IMR-90 (cell line): ENCODE measurements at regions not wholly inside any gene's neighbourhood (a gene's known extent, or its start where the extent isn't known, plus 50 kb on each side); places are given as distances from the start of the nearest gene placed in this dataset.

Experiments used
- ATAC-seq: fragments of 200-7000 bp; cut with Tn5 transposase; 2 replicates; pipeline ENCODE4 v1.9.1; 2020; ENCODE audit warnings: low read depth, mild to moderate bottlenecking, moderate library complexity
- BruUV-seq: library from RNA; stranded (reverse); fragments of 400-500 nt; replicated peaks from 2 replicates; lab custom pipeline; 2021; lab: Mats Ljungman, UMichigan
- CTCF ChIA-PET: fragments of 300-600 bp; formaldehyde crosslinking; extraction: SDS; loops from one replicate; lab custom pipeline; 2021; ENCODE audit warnings: antibody characterized with exemption; lab: Yijun Ruan, JAX
- POLR2A ChIA-PET: fragments of 300-600 bp; sonication (Branson Sonifier 250); formaldehyde crosslinking; loops from one replicate; lab custom pipeline; 2022; ENCODE audit warnings: antibody characterized with exemption; ENCODE audit not compliant: unreplicated experiment; lab: Charles Lee
- DNase-seq: peaks from one replicate; pipeline ENCODE4 v3.0.0; 2013
- H2AFZ ChIP-seq: replicated peaks from 2 replicates; pipeline ENCODE3; 2013; ENCODE audit warnings: low read length, mild to moderate bottlenecking; ENCODE audit not compliant: poor library complexity
- H2AK5ac ChIP-seq: 2 replicates; pipeline ENCODE4 v1.6.1; 2013; ENCODE audit warnings: low read depth, low read length, inconsistent platforms
- H2AK9ac ChIP-seq: replicated peaks from 2 replicates; pipeline ENCODE3; 2013; ENCODE audit warnings: mild to moderate bottlenecking, low read depth, low read length, moderate library complexity; ENCODE audit not compliant: poor library complexity
- H2BK120ac ChIP-seq: 2 replicates; pipeline ENCODE4 v1.6.1; 2013; ENCODE audit warnings: low read depth, low read length, inconsistent platforms
- H2BK15ac ChIP-seq: 3 replicates; pipeline ENCODE4 v1.6.1; 2013; ENCODE audit warnings: low read depth, low read length, inconsistent platforms
- H2BK20ac ChIP-seq: 2 replicates; pipeline ENCODE4 v1.6.1; 2013; ENCODE audit warnings: low read depth, mild to moderate bottlenecking, inconsistent platforms, low read length, moderate library complexity
- H2BK5ac ChIP-seq: 2 replicates; pipeline ENCODE4 v1.6.1; 2013; ENCODE audit warnings: mild to moderate bottlenecking, low read depth, low read length, inconsistent platforms; ENCODE audit not compliant: poor library complexity, severe bottlenecking
- H3K14ac ChIP-seq: replicated peaks from 2 replicates; pipeline ENCODE4 v1.6.1; 2013; ENCODE audit warnings: low read depth, low read length, inconsistent platforms
- H3K18ac ChIP-seq: 2 replicates; pipeline ENCODE4 v1.6.1; 2013; ENCODE audit warnings: low read depth, low read length, control low read depth
- H3K23ac ChIP-seq: 2 replicates; pipeline ENCODE4 v1.6.1; 2013; ENCODE audit warnings: low read depth, low read length, inconsistent platforms
- H3K27ac ChIP-seq: 2 replicates; pipeline ENCODE4 v1.5.1; 2013; ENCODE audit warnings: mild to moderate bottlenecking, control low read depth, low read length; ENCODE audit not compliant: insufficient read depth
- H3K27me3 ChIP-seq: 2 replicates; pipeline ENCODE4 v1.6.1; 2013; ENCODE audit warnings: low read length; ENCODE audit not compliant: control insufficient read depth, insufficient read depth
- H3K36me3 ChIP-seq: 2 replicates; pipeline ENCODE4 v1.6.1; 2013; ENCODE audit warnings: low read length, mixed read lengths; ENCODE audit not compliant: control insufficient read depth, insufficient read depth
- H3K4ac ChIP-seq: 2 replicates; pipeline ENCODE4 v1.6.1; 2013; ENCODE audit warnings: low read depth, low read length, inconsistent platforms
- H3K4me1 ChIP-seq: 2 replicates; pipeline ENCODE4 v1.6.1; 2013; ENCODE audit warnings: low read length, mixed read lengths; ENCODE audit not compliant: control insufficient read depth, insufficient read depth
- H3K4me2 ChIP-seq: 2 replicates; pipeline ENCODE4 v1.6.1; 2013; ENCODE audit warnings: low read depth, mild to moderate bottlenecking, control low read depth, low read length, moderate library complexity
- H3K4me3 ChIP-seq: 2 replicates; pipeline ENCODE4 v1.5.1; 2013; ENCODE audit warnings: low read depth, mild to moderate bottlenecking, control low read depth, low read length, moderate library complexity; ENCODE audit not compliant: insufficient read depth
- H3K56ac ChIP-seq: 2 replicates; pipeline ENCODE4 v1.6.1; 2013; ENCODE audit warnings: low read length, inconsistent platforms; ENCODE audit not compliant: insufficient read depth; ENCODE audit errors: extremely low read depth
- H3K79me1 ChIP-seq, 2 experiments: 2 replicates each; pipeline ENCODE4 v1.6.1; 2013; ENCODE audit warnings: low read length in 2 of 2, inconsistent platforms in 1 of 2, low read depth in 1 of 2
- H3K9ac ChIP-seq: 2 replicates; pipeline ENCODE4 v1.6.1; 2013; ENCODE audit warnings: low read depth, low read length, control low read depth
- H3K9me1 ChIP-seq: 2 replicates; pipeline ENCODE4 v1.6.1; 2013; ENCODE audit warnings: low read length, inconsistent platforms; ENCODE audit not compliant: insufficient read depth
- H3K9me3 ChIP-seq: 2 replicates; pipeline ENCODE4 v1.6.1; 2013; ENCODE audit warnings: low read length; ENCODE audit not compliant: control insufficient read depth, insufficient read depth
- H4K20me1 ChIP-seq: 2 replicates; pipeline ENCODE4 v1.6.1; 2013; ENCODE audit warnings: low read length, inconsistent platforms; ENCODE audit not compliant: insufficient read depth
- H4K5ac ChIP-seq: 2 replicates; pipeline ENCODE4 v1.6.1; 2013; ENCODE audit warnings: mild to moderate bottlenecking, low read depth, low read length, control low read depth
- H4K8ac ChIP-seq, 2 experiments: 2 replicates each; pipeline ENCODE4 v1.6.1; 2013; ENCODE audit warnings: low read depth in 2 of 2, low read length in 2 of 2, control low read depth in 1 of 2, inconsistent platforms in 1 of 2
- H4K91ac ChIP-seq: 2 replicates; pipeline ENCODE4 v1.6.1; 2013; ENCODE audit warnings: low read depth, low read length, inconsistent platforms; ENCODE audit not compliant: insufficient read depth
- BHLHE40 ChIP-seq: fragments of 150-350 bp; IDR thresholded peaks from 2 replicates; pipeline ENCODE4 v1.6.1; 2016; ENCODE audit warnings: mild to moderate bottlenecking, low read depth, low read length
- CEBPB ChIP-seq: IDR thresholded peaks from 2 replicates; pipeline ENCODE4 v1.6.1; 2012; ENCODE audit warnings: low read depth, low read length, improper control_type of control experiment
- CHD1 ChIP-seq: IDR thresholded peaks from 2 replicates; pipeline ENCODE4 v1.6.1; 2012; ENCODE audit warnings: low read depth, low read length, improper control_type of control experiment
- CTCF ChIP-seq: conservative IDR thresholded peaks from 2 replicates; pipeline ENCODE4 v1.5.1; 2012; ENCODE audit warnings: mild to moderate bottlenecking, low read depth, low read length, improper control_type of control experiment
- ELK1 ChIP-seq: fragments of 150-350 bp; IDR thresholded peaks from 2 replicates; pipeline ENCODE4 v1.6.1; 2016; ENCODE audit warnings: low read depth, mild to moderate bottlenecking, low read length, moderate library complexity, borderline replicate concordance
- FOS ChIP-seq: fragments of 150-350 bp; IDR thresholded peaks from 2 replicates; pipeline ENCODE4 v1.6.1; 2016; ENCODE audit warnings: low read depth, low read length
- MAFK ChIP-seq: IDR thresholded peaks from 2 replicates; pipeline ENCODE4 v1.6.1; 2012; ENCODE audit warnings: low read depth, low read length, improper control_type of control experiment
- MAZ ChIP-seq: IDR thresholded peaks from 2 replicates; pipeline ENCODE4 v1.6.1; 2012; ENCODE audit warnings: low read depth, mild to moderate bottlenecking, low read length, improper control_type of control experiment, moderate library complexity, borderline replicate concordance
- MXI1 ChIP-seq: IDR thresholded peaks from 2 replicates; pipeline ENCODE4 v1.6.1; 2012; ENCODE audit warnings: low read depth, mild to moderate bottlenecking, low read length, moderate library complexity, borderline replicate concordance
- NFE2L2 ChIP-seq: fragments of 150-350 bp; IDR thresholded peaks from 2 replicates; pipeline ENCODE4 v1.6.1; 2016; ENCODE audit warnings: low read depth, mild to moderate bottlenecking, low read length
- POLR2A ChIP-seq: IDR thresholded peaks from 2 replicates; pipeline ENCODE4 v1.6.1; 2012; ENCODE audit warnings: mild to moderate bottlenecking, low read depth, low read length
- RAD21 ChIP-seq: IDR thresholded peaks from 2 replicates; pipeline ENCODE4 v1.6.1; 2012; ENCODE audit warnings: low read length, improper control_type of control experiment
- RCOR1 ChIP-seq: IDR thresholded peaks from 2 replicates; pipeline ENCODE4 v1.6.1; 2012; ENCODE audit warnings: mild to moderate bottlenecking, low read length, improper control_type of control experiment; ENCODE audit not compliant: insufficient replicate concordance
- RFX5 ChIP-seq: IDR thresholded peaks from 2 replicates; pipeline ENCODE4 v1.8.0; 2012; ENCODE audit warnings: low read depth, mild to moderate bottlenecking, low read length, moderate library complexity
- SMC3 ChIP-seq: fragments of 150-350 bp; IDR thresholded peaks from 2 replicates; pipeline ENCODE4 v1.6.1; 2016; ENCODE audit warnings: low read depth, mild to moderate bottlenecking, antibody characterized with exemption, low read length, moderate library complexity
- USF2 ChIP-seq: fragments of 150-350 bp; IDR thresholded peaks from 2 replicates; pipeline ENCODE4 v1.6.1; 2017; ENCODE audit warnings: mild to moderate bottlenecking, antibody characterized with exemption, low read length, low read depth
- WGBS, 2 experiments: methylation state at CpG; one replicate each; pipeline versions ENCODE4 v1.1.5 to v1.1.7; 2013; ENCODE audit warnings: missing lambda C conversion rate in 2 of 2; ENCODE audit not compliant: insufficient read length in 1 of 2; ENCODE audit errors: extremely low coverage in 2 of 2; 5-methylcytosine and 5-hydroxymethylcytosine counted together
- dilution Hi-C: fragments of 300-500 bp; cut with HindIII; formaldehyde crosslinking; loops from one replicate; pipeline ENCODE4 v1.14.3; 2018; ENCODE audit warnings: low sequenced_read_pairs; ENCODE audit not compliant: unreplicated experiment
- in situ Hi-C: fragments of 300-500 bp; cut with MboI; formaldehyde crosslinking; loops from 3 replicates; pipeline ENCODE4 v1.14.3; 2019; ENCODE audit warnings: low sequenced_read_pairs, inconsistent platforms, mixed read lengths
- intact Hi-C: fragments of 100-400 bp; cut with micrococcal nuclease; formaldehyde crosslinking; loops from 2 replicates; pipeline ENCODE4 v1.10.0; 2022

DNA sequence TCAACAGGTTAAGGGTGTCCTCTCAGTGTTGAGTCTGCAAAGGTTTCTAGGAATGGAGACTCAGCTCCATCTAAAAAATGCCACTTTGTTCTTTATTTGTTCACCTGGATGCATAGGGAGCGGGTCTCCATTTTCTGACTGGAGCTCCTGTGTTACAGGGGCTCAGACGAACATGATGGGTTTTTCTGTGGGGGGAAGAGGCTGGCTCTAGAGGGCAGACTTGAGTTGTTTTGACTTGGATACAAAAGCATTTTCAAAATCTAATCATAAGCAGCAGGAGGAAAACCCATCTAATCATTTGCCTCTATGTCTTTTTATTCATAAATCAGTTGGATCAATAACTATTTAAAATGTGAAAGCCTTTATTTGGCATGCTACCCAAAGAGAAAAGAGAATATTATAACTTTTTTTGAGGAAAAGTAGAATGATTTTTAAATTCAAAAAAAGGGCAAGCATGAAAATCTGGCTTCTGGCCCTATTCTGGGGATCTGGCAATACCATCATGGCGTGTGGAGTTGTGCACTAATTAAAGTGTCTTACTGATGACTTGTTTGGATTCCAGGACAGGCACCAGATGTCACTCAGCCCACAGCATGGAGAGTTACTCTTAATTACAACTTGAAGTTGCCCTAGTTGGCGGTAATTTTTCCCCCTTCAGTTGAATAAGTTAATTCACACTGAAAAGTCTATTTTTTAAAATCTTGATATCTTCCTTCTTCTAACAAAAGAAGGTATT is 594.9 kb downstream of the REEP3 start:
- no peak overlapping the region for H2AFZ ChIP-seq
- no peak overlapping the region for H4K5ac ChIP-seq
- dilution Hi-C loops: no loop called here
- H4K8ac ChIP-seq: no peak overlapping the region
- no peak for DNase-seq
- H2BK120ac ChIP-seq: no peak overlapping the region
- no peaks in the 10 kb centered on the region for H3K36me3 ChIP-seq
- BruUV-seq: no TSS peak
- ATAC-seq: no peak
- no peak overlapping the region for H3K27ac ChIP-seq
- in situ Hi-C loops: no loop called here
- H3K4ac ChIP-seq: no peak overlapping the region
- H2BK5ac ChIP-seq: no peak overlapping the region
- no peaks in the 10 kb centered on the region for H3K9me3 ChIP-seq
- H3K4me3 ChIP-seq: no peak overlapping the region
- H2AK5ac ChIP-seq: no peak overlapping the region
- no peak for TF ChIP-seq USF2
- peak; percentile 18; the same call in 1 of the 2 replicates for TF ChIP-seq RAD21
- TF ChIP-seq BHLHE40: no peak
- TF ChIP-seq CTCF: peak; percentile 34; the same call in 1 of the 2 replicates
- no peak for TF ChIP-seq MXI1
- no peak for TF ChIP-seq FOS
- TF ChIP-seq NFE2L2: no peak
- TF ChIP-seq RCOR1: no peak
- no peak for TF ChIP-seq POLR2A
- no peak for TF ChIP-seq MAZ
- TF ChIP-seq SMC3: no peak
- no peak for TF ChIP-seq ELK1
- no peak for TF ChIP-seq CHD1
- no peak for TF ChIP-seq CEBPB
- no peak for TF ChIP-seq MAFK
- TF ChIP-seq RFX5: no peak
- no peaks in the 10 kb centered on the region for H4K20me1 ChIP-seq
- no peaks in the 10 kb centered on the region for H3K4me1 ChIP-seq
- no peaks in the 10 kb centered on the region for H3K27me3 ChIP-seq
- POLR2A ChIA-PET: no interaction called here
- no peak overlapping the region for H3K23ac ChIP-seq
- H4K91ac ChIP-seq: no peak overlapping the region
- no peak overlapping the region for H3K18ac ChIP-seq
- CTCF ChIA-PET: no interaction called here
- H3K9me1 ChIP-seq: no peaks in the 10 kb centered on the region
- intact Hi-C loops: no loop called here
- H3K4me2 ChIP-seq: no peak overlapping the region
- no peak overlapping the region for H3K14ac ChIP-seq
- H2BK15ac ChIP-seq: no peak overlapping the region
- no peak overlapping the region for H2AK9ac ChIP-seq
- no peaks in the 10 kb centered on the region for H3K79me1 ChIP-seq
- no CpG with 5 or more reads among the region's 4 CpGs for WGBS, 2 experiments
- no peak overlapping the region for H3K9ac ChIP-seq
- H2BK20ac ChIP-seq: no peak overlapping the region
- no peak overlapping the region for H3K56ac ChIP-seq
